HG03139 (cell line): ENCODE measurements at regions not wholly inside any gene's neighbourhood (a gene's known extent, or its start where the extent isn't known, plus 50 kb on each side); places are given as distances from the start of the nearest gene placed in this dataset.
A peak's percentile ranks its signal among the peaks of the same experiment; 100 is the strongest.
"Not testable (repeated sequence)": the region's sequence is repeated elsewhere in the genome, so short reads cannot be mapped to it uniquely, and the experiment has no call there.

Experiments
- ATAC-seq: cut with Tn5 transposase; IDR thresholded peaks from one replicate; pipeline ENCODE4 v1.9.1; 2021; ENCODE audit not compliant: unreplicated experiment

DNA sequence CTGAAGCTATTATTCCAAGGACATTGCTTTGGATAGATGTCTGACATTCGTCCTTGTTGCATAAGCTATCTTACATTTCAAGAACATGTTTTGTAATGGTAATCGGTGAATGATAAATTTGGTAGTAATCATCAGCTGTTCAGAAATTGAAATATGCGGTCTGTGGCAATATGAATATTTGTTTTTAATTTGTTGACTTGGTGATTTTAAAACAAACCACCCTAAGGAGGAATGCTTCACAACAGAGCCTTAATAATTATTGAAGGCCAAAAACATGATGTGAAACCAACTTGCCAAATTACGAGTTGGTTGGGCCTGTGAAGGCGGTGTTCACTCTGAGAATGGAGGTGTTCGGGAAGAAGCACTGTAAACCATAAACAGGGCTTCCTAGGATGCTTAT is 149.7 kb upstream of the TUT7 start:
- ATAC-seq = no peak

DNA sequence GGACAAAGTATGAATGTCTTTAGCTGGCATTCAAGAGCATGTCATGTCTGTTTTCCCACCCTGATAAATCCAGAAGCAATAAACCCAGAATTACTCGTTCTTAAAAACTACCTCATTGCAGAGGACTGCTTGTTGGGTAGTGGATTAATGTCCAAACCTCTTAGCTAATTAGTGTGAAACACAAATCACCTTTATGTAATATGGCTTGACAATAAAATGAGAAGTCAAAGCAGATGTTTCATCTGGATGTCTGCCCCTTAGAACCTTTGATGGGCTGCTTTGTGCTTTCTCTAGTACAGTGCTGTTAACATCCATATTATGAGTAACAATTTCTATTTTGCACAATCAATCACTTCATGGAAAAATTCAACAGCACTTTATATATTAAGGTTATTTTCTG is 149.1 kb upstream of the TUT7 start:
- ATAC-seq = no peak

DNA sequence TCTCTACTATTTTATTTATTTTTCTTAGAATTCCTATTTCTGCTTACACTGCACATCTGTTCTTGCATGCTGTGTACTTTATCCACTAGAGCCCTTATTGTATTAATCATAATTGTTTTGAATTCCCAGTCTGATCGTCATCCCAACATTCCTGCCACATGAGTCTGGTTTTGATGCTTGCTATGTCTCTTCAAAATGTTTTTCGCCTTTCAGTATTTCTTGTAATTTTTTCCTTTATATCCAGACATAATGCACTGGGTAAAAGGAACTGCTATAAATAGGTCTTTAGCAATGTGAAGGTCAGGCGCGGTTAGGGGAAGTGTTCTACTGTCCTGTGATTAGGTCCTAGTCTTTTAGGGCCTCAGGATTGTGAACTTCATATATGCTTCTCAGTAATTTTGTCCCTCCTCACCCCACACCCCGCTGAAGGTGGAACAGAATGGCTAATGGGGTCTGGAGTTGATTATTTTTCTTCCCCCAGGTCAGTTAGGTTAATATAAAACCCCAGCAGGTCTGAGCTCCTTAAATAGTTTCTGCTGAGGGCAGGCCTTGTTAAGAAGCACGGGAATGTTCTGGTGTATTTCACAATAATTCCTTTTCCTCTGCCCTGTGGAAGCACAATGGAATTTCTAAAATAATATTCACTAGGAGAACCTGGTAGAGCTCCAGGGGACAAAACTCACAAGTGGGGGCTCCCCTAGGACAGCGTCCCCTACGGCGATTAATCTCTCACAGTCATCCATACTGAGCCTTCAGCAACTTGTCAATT is 146.6 kb upstream of the TUT7 start:
- ATAC-seq = no peak

DNA sequence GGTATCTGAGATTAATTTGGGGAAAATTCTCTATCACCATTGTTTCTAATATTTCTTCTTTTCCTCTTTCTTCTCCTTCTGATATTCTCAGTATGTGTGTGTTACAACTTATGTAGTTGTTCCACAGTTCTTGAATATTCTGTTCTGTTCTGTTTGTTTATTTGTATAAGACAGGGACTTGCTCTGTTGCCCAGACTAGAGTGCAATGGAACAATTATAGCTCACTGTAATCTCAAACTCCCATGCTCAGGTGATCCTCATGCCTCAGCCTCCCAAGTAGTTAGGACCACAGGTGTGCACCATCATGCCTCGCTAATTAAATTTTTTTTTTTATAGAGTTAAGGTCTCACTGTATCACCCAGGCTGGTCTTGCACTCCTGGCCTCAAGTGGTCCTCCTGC is 145.8 kb upstream of the TUT7 start:
- no peak for ATAC-seq

DNA sequence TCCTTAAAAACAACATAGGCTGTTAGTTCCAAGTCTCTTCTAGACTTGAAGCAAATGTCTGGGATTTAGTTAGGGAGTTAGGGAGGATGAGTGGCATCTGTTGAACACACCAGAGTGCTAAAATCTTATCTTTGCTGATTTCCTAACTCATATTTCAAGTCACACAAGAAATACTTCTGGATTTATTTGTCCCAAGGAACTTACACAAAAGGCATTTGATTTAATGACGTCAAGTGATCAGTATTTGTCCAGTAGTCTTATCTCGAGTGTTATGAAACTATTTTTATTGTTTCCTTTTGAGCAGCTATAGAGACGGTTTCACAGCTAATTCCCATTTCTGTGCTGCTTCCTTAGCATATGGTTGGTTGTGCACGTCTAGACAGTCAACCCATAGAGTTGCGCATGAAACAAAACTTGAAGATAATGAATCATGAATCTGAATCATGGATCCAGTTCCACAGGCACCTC is 140.5 kb upstream of the TUT7 start:
- ATAC-seq = no peak

DNA sequence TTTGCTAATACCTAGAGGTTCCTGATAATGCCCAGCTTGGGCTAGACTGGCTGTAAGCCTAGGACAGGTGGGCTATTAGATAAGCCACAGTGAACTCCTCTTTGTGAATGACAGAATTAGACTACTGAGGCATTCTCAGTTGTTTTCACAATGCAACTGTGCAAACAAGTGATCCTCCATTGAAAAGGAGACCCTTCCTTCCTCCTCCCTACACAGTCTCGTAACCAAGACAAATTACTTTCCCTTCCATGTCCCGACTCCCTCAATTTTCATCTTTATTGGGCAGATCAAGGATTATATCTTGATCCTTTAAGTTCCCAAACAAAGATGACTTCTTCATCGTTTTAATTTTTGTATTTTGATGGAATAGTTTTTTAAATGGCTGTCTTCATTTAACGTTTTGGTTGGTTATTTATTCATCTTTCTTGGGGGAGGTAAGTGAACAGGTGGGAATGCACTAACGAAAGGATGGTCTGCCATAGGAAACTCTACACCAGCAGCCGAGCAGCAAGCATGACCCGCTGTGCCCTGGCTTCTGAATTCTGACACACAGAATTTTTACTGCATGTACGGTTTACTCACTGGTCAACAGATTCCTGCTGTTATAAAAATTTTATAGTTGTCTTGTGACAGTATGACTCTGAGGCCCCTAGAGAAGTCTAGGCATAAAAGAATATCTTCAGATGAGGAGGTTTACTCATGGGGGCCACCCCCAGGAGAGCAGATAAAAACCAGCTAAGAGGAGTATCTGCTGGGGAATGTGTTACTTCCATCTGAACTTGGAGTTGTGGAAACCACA is 137.5 kb upstream of the TUT7 start:
- ATAC-seq = no peak

DNA sequence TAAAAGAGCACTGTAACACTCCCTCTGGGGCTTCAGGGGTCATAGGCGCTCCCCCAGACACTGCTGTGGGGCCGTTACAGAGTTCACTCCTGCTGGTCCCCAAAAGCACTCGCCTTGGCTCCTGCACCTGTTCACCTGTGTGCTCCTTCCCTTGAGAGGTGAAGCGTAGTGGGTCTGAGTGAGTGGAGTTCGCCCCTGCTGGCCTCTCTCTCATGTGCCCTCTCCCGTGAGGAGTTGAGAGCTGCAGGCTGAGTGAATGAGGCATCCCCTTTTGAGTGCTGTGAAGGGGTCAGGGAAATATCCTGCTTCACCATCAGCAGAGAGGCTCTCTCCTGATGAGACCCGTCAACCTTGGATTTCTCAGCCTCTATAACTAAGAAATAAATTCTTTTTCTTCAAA is 134.6 kb upstream of the TUT7 start:
- ATAC-seq = no peak

DNA sequence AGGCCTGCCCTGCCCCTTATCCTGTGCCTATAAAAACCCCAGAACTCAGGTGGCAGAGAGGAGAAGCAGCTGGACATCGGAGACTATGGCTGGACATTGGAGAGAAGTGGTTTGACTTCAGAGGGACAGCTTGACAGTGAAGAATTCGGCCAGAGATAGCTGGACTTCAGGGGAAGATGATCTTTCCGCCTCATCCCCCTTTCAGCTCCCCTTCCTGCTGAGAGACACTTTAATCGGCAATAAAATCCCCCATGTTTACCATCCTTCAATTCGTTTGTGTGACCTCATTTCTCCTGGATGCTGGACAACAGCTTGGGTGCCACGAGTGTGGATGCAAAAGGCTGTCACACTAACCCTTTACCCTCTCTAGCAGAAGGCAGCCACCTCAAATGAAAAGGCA is 134.1 kb upstream of the TUT7 start:
- ATAC-seq = no peak

DNA sequence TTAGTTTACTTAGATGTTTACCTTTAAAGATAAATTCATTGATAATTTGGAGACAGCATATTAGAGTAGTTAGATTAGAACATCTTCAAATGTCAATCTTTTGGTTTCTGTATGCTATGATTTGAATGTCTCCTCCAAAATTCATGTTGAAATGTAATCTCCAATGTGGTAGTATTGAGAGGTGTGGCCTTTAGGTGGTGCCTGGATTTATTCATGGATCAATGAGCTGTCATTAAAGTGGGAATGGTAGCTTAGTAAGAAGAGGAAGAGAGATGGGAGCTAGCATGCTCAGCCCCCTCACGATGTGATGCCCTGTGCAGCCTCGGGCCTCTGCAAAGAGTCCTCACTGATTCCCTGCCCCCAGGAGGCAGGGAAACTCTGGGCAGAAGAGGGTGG is 133.6 kb upstream of the TUT7 start:
- no peak for ATAC-seq

DNA sequence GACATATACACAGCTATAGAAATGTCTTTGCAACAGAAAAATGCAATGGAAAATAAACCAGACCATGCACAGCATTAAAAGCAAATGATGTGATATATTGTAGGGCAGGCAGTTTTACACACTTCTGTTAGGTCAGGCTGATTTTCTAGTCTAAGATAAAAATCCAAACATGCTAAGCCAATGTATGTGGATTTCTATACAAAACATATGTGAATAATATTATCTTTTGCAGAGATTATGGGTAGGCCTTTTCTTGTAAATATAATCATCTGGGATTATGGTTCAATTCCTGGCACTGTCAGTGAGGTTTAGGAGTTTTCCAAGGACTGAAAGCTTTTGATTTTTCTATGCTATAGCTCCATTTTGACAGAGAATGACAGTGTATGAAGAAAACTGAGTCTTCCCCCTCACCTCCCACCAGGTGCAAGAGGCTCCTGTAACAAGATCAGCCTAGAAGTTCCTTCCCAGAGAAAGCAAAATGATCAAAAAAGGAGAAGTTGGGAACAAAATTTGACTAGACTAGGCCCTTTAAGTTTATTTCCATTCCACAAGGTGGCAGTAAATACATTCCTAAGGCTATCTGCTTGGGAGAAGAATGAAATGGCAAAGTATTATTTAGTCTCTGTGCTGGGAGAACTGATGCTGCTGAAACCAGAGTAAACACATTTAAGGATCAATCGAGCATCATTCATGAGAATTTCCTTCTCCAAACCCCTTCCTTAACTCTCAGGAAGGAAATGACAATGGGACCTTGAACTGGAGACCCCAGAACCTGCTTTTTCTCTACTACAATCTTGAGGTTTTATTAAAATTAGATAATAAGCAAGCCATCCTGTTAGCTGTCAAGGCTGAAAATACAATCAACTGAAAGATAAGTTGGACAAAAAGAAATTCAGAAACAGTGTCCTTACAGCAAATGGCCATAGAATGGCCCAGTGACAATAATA is 133.0 kb upstream of the TUT7 start:
- no peak for ATAC-seq

DNA sequence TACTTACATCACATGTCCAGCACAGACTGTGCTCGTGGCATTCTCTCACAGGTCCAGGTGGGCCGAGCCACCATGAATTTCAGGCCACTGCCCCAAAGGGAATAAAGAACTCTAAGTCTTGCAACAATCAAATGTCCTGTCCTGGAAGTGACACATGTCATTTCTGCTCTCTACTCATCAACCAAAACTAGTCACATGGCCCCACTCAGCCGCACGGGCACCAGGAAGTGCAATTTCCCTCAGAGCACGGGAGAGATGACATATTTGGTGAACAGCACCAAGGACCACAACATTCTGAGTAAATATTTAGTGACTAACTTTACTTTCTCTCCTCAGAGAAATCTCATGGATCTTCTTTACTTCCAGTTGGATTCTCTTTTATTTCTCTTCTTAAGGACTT is 131.1 kb upstream of the TUT7 start:
- ATAC-seq = peak; percentile 72

DNA sequence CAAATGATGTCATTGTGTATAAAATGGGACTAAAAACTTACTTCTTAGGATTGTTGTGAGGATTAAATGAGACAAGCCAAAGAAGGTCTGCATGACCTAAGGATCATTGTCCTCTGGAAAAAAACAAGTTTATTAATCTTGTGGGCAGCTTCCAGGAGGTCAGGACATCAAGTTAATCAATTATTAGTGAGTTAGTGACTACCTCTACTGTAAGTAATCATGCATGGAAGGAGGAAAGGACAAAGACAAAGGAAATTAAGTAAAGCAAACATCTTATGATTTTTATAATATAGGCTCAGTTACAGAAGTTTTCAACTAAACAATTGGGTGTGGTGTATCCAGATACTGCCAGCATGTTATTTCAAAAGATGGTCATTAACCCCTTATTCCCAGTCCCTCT is 129.3 kb upstream of the TUT7 start:
- ATAC-seq = no peak

DNA sequence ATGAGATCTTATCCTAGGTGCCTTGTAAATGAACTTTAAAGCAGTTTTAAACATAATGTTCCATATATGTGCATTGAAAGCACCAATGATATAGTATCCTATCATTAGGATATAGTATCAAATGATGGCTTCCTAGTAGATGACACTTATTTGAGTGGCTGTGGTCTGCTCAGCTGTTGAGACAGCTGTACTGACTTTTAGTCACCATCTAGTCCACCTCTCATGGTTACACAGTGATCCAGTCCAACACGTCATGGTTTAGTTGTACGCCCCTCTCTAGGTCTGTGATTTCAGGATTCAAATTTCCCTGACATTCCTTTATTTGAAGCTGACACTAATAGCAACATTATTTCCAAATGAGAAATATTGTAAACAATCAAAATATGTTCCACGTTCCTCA is 127.3 kb upstream of the TUT7 start:
- no peak for ATAC-seq

DNA sequence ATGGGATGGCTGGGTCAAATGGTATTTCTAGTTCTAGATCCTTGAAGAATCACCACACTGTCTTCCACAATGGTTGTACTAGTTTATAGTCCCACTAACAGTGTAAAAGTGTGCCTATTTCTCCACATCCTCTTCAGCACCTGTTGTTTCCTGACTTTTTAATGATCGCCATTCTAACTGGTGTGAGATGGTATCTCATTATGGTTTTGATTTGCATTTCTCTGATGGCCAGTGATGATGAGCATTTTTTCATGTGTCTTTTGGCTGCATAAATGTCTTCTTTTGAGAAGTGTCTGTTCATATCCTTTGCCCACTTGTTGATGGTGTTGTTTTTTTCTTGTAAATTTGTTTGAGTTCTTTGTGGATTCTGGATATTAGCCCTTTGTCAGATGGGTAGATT is 121.0 kb upstream of the TUT7 start:
- not testable (repeated sequence) for ATAC-seq

DNA sequence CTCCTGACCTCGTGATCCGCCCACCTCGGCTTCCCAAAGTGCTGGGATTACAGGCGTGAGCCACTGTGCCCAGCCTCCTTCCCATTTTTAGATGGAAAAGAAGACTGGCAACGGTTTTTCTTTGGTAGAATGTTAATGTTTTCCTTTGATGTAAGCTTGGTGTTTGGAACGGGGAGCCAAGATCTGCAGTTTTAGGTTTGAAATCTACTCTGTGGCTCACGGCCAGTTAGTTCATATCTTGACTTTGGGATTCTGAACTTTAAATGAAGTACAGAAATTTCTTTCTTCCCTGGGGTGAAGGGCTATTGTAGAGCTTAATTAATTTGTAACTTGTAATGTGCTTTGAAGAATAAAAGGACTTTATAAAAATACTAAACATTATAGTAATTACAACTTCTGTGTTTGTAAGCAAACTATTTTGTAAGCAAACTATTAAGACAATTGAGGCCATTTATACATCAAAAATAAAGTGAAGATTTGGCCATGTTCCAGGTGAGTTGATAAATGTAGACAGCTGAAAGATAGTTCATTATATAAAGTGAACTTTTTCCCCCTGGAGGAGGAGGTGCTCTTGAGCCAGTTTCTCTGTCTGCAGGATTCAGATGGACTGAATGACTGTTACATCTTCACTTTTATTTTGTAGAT is 117.1 kb upstream of the TUT7 start:
- ATAC-seq = no peak

DNA sequence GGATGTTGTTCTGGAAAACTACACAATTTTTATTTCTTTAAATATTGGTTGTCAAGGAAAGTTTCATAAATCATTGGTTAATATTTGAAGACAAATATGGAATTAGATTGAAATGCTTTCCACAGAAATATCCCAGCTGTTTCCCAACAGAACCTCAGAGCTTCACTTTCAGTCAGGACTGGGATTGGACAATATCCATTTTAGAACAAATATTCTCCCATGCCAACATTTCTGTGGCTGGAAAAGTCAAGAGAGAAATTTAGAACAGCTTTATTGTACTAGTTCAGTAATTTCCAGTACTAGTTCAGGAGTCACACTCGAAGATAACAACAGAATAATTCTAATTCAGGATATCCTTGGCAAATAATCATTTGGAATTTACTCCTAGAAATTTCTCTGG is 116.1 kb upstream of the TUT7 start:
- ATAC-seq = no peak

DNA sequence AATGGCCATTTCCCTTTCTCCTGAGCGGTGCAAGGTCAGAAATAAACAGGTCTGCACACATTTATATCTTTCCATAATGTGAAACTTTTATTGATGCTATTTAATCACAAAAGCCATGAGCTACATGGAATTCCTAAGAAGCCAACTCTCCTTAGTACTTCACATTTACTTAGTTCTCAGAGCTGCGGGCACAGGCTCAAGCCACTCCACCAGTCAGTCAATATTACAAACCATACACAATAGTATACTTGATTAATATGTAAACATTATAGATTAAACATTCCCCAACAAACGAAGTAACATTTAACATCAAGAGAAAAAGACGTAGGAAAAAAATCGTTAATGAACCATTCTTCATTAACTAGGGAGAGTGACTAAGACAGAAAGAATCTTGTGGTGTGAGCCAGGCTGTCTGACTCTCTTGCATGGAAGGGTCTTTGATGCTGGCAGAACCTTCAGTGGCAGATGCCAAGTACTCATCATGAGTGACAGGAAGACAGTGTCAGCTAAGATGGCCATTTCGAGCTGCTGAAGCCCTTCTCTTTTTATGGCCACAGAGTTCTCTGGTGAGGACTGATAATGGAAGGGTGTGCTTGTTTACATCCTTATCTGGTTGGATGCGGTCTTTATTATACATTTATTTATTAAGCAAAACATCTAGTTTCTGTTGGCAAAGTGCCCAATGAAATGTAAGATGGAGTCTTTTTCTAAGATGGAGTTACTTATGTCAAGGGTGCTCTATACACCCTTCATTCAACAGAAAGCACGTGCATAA is 115.5 kb upstream of the TUT7 start:
- ATAC-seq = no peak

DNA sequence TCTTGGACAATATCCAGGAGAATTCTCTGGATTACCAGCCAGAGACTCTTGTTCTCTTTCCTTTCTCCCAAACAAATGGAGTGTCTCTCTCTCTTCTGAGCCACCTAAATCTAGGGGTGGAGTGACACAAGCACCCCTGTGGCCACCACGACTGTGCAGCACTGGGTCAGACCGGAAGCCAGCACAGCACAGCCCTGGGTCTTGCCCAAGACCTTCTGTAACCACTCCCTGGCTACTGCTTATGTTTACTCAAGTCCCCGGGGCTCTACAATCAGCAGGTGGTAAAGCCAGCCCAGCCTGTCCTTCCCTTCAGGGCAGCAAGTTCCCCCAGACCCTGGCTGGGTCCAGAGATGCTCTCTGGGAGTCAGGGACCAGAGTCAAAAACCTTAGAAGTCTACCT is 110.0 kb upstream of the TUT7 start:
- no peak for ATAC-seq

DNA sequence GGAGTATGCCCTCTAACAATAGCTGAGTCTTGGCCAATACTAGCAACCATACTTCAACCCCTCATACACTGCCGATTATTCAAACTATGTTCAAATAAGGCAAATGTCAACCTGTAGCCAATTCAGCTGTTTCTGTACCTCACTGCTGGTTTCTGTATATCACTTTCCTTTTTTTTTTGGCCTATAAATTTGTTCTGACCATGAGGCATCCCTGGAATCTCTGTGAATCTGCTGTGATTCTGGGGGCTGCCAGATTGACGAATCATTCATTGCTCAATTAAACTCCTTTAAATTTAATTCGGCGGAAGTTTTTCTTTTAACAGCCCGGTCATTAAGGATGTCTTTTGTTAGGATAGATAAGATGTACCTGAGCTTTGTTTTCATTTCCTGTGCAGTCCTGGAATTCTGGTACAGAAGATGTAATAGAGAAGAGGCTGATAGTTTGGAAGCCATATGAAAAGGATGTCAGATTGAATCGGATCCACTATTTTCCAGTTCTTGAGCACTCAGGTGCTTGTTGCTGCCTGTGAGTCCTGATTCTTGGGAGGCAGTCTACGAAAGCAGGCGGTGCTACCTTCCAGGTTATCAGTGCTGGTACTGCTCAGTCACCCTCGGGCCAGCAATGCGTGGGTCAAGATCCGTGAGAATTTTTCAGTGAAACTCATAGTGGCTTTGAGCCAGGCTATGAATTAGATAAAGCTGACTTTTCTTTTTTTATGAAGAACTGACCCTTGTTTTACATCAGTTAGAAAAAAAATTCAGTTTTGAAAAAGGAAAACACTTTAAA is 106.2 kb upstream of the TUT7 start:
- ATAC-seq = no peak
